GM19239 (cell line): ENCODE measurements at regions not wholly inside any gene's neighbourhood (a gene's known extent, or its start where the extent isn't known, plus 50 kb on each side); places are given as distances from the start of the nearest gene placed in this dataset.
"Not testable (repeated sequence)": the region's sequence is repeated elsewhere in the genome, so short reads cannot be mapped to it uniquely, and the experiment has no call there.

Experiments
- DNase-seq: peaks from one replicate; pipeline ENCODE4 v3.0.0; 2011; ENCODE audit warnings: low spot score; ENCODE audit not compliant: insufficient read length
- FAIRE-seq: peaks from 2 replicates; lab custom pipeline; 2011; peaks lifted over from hg19 to GRCh38; lab: Jason Lieb, UNC

GRCh38 chr10:63077800-63078199 lies 55.3 kb upstream of the NRBF2 start:
- FAIRE-seq (no peak), DNase-seq (no peak)

GRCh38 chr10:63072951-63073350 lies 60.2 kb upstream of the NRBF2 start:
- DNase-seq = no peak
- FAIRE-seq = no peak

- no peak for FAIRE-seq
Measured at GRCh38 chr10:63071145-63071544, 62.0 kb upstream of the NRBF2 start.

GRCh38 chr10:63069318-63069717 lies 63.8 kb upstream of the NRBF2 start:
- no peak for DNase-seq
- FAIRE-seq = no peak

More at GRCh38 chr10:63071145-63071544, 62.0 kb upstream of the NRBF2 start:
- no peak for DNase-seq

GRCh38 chr10:63068246-63068645 lies 64.9 kb upstream of the NRBF2 start:
- no peak for DNase-seq
- no peak for FAIRE-seq

- DNase-seq (no peak), FAIRE-seq (no peak)
Measured at GRCh38 chr10:63066606-63067005, 66.5 kb upstream of the NRBF2 start.

GRCh38 chr10:63064706-63065105 lies 68.4 kb upstream of the NRBF2 start:
- FAIRE-seq (no peak), DNase-seq (no peak)

GRCh38 chr10:63058236-63058635 lies 74.9 kb upstream of the NRBF2 start:
- DNase-seq = no peak
- no peak for FAIRE-seq

GRCh38 chr10:63057509-63057908 lies 75.6 kb upstream of the NRBF2 start:
- FAIRE-seq (no peak), DNase-seq (no peak)

GRCh38 chr10:63055705-63056104 lies 77.4 kb upstream of the NRBF2 start:
- no peak for DNase-seq
- FAIRE-seq = no peak

- DNase-seq (no peak), FAIRE-seq (no peak)
Measured at GRCh38 chr10:63054889-63055611, 78.1 kb upstream of the NRBF2 start.

GRCh38 chr10:63052083-63052482 lies 81.0 kb upstream of the NRBF2 start:
- no peak for DNase-seq

GRCh38 chr10:63042256-63042655 lies 90.9 kb upstream of the NRBF2 start:
- no peak for FAIRE-seq

More at GRCh38 chr10:63052083-63052482, 81.0 kb upstream of the NRBF2 start:
- FAIRE-seq = no peak

GRCh38 chr10:63033616-63034185 lies 99.4 kb upstream of the NRBF2 start:
- not testable (repeated sequence) for DNase-seq, FAIRE-seq

More at GRCh38 chr10:63042256-63042655, 90.9 kb upstream of the NRBF2 start:
- no peak for DNase-seq

- DNase-seq = peak; percentile 9
- FAIRE-seq = no peak
Measured at GRCh38 chr10:63030536-63030935, 102.6 kb upstream of the NRBF2 start.

GRCh38 chr10:63027531-63027930 lies 105.6 kb upstream of the NRBF2 start:
- DNase-seq = no peak
- FAIRE-seq = no peak

GRCh38 chr10:63021225-63021624 lies 111.9 kb upstream of the NRBF2 start:
- no peak for FAIRE-seq

GRCh38 chr10:63013755-63014154 lies 119.4 kb upstream of the NRBF2 start:
- FAIRE-seq = no peak
- DNase-seq = no peak

More at GRCh38 chr10:63021225-63021624, 111.9 kb upstream of the NRBF2 start:
- DNase-seq = no peak

- no peak for DNase-seq
- no peak for FAIRE-seq
Measured at GRCh38 chr10:63012623-63013022, 120.5 kb upstream of the NRBF2 start.

- DNase-seq (no peak), FAIRE-seq (no peak)
Measured at GRCh38 chr10:63010203-63010602, 122.9 kb upstream of the NRBF2 start.

GRCh38 chr10:63008491-63008890 lies 124.6 kb upstream of the NRBF2 start:
- no peak for DNase-seq
- no peak for FAIRE-seq

GRCh38 chr10:63007112-63007511 lies 126.0 kb upstream of the NRBF2 start:
- FAIRE-seq (no peak), DNase-seq (no peak)
